ENCODE measurements at regions not wholly inside any gene's neighbourhood (a gene's known extent, or its start where the extent isn't known, plus 50 kb on each side); places are given as distances from the start of the nearest gene placed in this dataset.

DNA sequence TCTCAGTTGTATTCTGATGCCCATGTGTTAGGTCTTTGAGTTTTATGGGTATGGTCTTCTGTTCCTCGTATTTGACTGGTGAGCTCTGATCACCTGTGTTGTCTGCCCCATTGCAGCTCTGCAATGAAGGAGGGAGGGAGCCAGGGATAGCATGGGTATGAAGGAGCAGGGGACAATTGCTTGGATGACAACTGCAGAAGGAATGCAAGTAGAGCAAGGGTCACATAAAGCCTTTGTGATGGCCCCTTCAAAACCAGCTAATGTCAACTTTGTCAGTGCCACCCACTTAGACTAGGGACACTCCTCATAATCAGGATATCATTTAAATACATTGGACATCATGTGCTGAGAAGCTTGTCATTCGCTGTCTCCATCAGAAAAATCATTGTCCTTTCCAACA lies 152.7 kb upstream of the MAF start:
- TF ChIP-seq TAF1 (IDR thresholded peaks at IDR 0.05; ENCODE audit: low read depth, low read length) (no peak), POLR2A (IDR thresholded peaks at IDR 0.05; ENCODE audit: low read depth, low read length) (no peak), PAX5 (IDR thresholded peaks at IDR 0.05; ENCODE audit: insufficient read depth, low read length, severe bottlenecking) (no peak), POU2F2 (IDR thresholded peaks at IDR 0.05; ENCODE audit: low read depth, low read length) (no peak), POLR2AphosphoS5 (IDR thresholded peaks at IDR 0.05; ENCODE audit: low read depth, low read length) (no peak)
- FAIRE-seq (no peak), DNase-seq (ENCODE audit: insufficient read length, low spot score) (no peak)

DNA sequence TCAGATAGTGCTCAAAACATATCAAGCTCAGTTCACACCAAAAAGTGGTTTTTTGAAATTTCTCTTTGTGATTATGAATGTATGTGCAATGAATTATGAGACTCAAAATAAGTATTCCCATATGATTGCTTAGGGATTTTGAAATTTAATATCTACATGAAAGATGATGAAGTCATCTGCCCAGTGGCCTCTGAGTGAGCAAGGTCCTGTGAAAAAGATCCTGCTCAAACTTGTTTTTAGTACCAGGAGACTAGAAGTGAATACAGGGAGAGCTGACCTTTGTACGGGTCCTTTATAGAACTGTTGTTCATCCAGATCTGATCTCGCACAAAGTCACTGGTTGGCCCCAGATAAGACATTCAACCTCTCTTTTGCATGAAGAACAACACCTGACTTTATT lies 151.9 kb upstream of the MAF start:
- DNase-seq (ENCODE audit: insufficient read length, low spot score): no peak
- TF ChIP-seq POU2F2 (IDR thresholded peaks at IDR 0.05; ENCODE audit: low read depth, low read length) (no peak), SPI1 (IDR thresholded peaks at IDR 0.05; ENCODE audit: low read depth, low read length) (no peak), POLR2AphosphoS5 (IDR thresholded peaks at IDR 0.05; ENCODE audit: low read depth, low read length) (no peak), PAX5 (IDR thresholded peaks at IDR 0.05; ENCODE audit: insufficient read depth, low read length, severe bottlenecking) (no peak), TAF1 (IDR thresholded peaks at IDR 0.05; ENCODE audit: low read depth, low read length) (no peak), POLR2A (IDR thresholded peaks at IDR 0.05; ENCODE audit: low read depth, low read length) (no peak)
- FAIRE-seq: no peak

DNA sequence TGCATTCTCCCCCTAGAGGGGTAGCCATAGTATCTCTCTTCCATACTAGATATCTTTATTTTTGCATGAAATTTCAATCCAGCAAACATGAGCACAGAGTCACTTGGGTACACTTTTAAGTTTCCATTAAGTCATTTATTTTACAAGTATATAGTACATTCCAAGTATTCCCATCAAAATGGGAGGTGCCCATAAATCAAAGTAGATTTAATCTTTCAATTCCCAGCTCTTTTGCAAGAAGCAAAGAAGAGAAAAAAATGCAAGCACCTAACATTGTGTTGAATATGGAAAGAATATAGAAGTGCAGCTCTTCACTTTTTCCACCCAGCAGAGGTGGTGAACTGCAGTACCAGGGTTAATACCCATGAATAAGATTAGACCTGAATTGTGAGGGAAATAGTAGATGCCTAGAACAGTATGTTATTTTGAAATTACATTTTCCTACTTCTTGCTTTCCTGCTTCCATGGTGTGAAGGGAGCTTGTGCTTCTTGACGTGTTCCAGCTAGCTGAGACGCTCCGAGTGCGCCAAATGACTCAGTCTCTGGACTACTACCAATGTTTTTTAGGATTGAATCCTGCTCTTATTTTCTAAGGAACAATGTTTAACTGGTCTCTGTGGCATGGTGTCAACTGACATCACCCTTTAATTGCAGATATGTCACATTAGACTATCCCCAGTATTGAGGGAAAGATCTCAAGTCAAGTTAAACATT lies 151.1 kb upstream of the MAF start:
- DNase-seq (ENCODE audit: insufficient read length, low spot score) (no peak), FAIRE-seq (no peak)
- TF ChIP-seq POLR2A (IDR thresholded peaks at IDR 0.05; ENCODE audit: low read depth, low read length): no peak
- TF ChIP-seq POLR2AphosphoS5 (IDR thresholded peaks at IDR 0.05; ENCODE audit: low read depth, low read length): no peak
- no peak for TF ChIP-seq SPI1 (IDR thresholded peaks at IDR 0.05; ENCODE audit: low read depth, low read length)
- TF ChIP-seq POU2F2 (IDR thresholded peaks at IDR 0.05; ENCODE audit: low read depth, low read length): no peak

DNA sequence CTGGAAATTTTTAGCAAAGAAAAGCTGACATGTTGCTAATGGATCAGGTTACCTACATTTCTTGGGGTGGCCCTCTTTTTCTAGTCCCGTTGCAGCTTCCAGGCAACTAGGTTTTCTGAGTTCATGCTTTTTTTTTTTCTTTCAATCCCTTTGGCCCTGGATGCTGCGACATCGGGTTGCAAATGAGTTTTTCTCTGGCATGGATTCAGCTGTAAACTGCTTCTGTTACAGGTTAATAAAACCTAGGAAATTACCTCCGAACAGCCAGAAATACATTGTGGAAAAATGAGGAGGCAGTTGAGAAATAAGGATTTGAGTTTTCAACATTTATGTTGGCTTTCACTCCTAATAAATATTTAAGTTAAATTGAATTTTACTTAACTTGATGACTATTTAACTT lies 149.8 kb upstream of the MAF start:
- no peak for FAIRE-seq

DNA sequence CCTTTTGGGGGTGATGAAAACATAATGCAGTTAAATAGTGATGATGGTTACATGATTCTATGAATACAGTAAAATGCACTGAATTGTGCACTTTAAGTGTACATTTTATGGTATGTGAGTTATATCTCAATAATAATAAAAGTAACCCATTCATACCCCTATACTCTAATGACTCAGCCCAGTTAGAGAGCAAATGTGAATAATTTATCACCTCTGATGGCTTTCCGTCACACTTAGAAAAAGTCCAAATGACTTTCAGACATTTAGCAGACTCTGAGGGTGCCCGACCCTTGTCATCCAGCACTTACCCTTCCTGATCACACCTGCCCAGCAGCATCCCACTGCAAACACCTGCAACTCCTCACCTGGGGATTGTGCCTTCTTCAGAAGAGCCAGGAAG lies 148.1 kb upstream of the MAF start:
- DNase-seq (ENCODE audit: insufficient read length, low spot score) (no peak), FAIRE-seq (no peak)
- TF ChIP-seq POLR2A (IDR thresholded peaks at IDR 0.05; ENCODE audit: low read depth, low read length) (no peak), POU2F2 (IDR thresholded peaks at IDR 0.05; ENCODE audit: low read depth, low read length) (no peak), POLR2AphosphoS5 (IDR thresholded peaks at IDR 0.05; ENCODE audit: low read depth, low read length) (no peak), SPI1 (IDR thresholded peaks at IDR 0.05; ENCODE audit: low read depth, low read length) (no peak), TAF1 (IDR thresholded peaks at IDR 0.05; ENCODE audit: low read depth, low read length) (no peak), PAX5 (IDR thresholded peaks at IDR 0.05; ENCODE audit: insufficient read depth, low read length, severe bottlenecking) (no peak)

More for the DNA sequence above, 149.8 kb upstream of the MAF start:
- no peak for TF ChIP-seq SPI1 (IDR thresholded peaks at IDR 0.05; ENCODE audit: low read depth, low read length)
- no peak for TF ChIP-seq POU2F2 (IDR thresholded peaks at IDR 0.05; ENCODE audit: low read depth, low read length)
- TF ChIP-seq PAX5 (IDR thresholded peaks at IDR 0.05; ENCODE audit: insufficient read depth, low read length, severe bottlenecking): no peak
- TF ChIP-seq POLR2AphosphoS5 (IDR thresholded peaks at IDR 0.05; ENCODE audit: low read depth, low read length): no peak
- TF ChIP-seq POLR2A (IDR thresholded peaks at IDR 0.05; ENCODE audit: low read depth, low read length): no peak
- TF ChIP-seq TAF1 (IDR thresholded peaks at IDR 0.05; ENCODE audit: low read depth, low read length): no peak
- no peak for DNase-seq (ENCODE audit: insufficient read length, low spot score)

DNA sequence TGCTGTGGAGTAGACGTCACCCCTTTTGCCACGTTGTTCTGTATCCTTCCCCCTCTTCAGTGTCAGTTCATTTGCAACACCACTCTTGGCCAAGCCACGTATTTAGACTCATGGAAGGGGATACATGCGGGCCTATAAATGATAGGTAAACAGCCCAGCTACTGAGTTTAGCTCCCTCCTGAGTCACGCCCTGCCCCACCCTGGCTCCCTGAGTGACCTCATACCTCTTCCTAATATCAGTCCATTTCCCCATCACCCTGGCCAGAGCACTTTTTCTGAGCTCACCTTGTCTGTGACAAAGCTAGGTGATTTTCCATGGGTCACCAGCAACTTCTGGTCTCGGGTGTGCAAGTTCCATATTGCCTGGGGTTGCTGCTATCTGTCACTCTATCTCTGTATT lies 147.2 kb upstream of the MAF start:
- FAIRE-seq: no peak
- no peak for DNase-seq (ENCODE audit: insufficient read length, low spot score)
- TF ChIP-seq POU2F2 (IDR thresholded peaks at IDR 0.05; ENCODE audit: low read depth, low read length) (no peak), TAF1 (IDR thresholded peaks at IDR 0.05; ENCODE audit: low read depth, low read length) (no peak), SPI1 (IDR thresholded peaks at IDR 0.05; ENCODE audit: low read depth, low read length) (no peak), POLR2A (IDR thresholded peaks at IDR 0.05; ENCODE audit: low read depth, low read length) (no peak), POLR2AphosphoS5 (IDR thresholded peaks at IDR 0.05; ENCODE audit: low read depth, low read length) (no peak), PAX5 (IDR thresholded peaks at IDR 0.05; ENCODE audit: insufficient read depth, low read length, severe bottlenecking) (no peak)

DNA sequence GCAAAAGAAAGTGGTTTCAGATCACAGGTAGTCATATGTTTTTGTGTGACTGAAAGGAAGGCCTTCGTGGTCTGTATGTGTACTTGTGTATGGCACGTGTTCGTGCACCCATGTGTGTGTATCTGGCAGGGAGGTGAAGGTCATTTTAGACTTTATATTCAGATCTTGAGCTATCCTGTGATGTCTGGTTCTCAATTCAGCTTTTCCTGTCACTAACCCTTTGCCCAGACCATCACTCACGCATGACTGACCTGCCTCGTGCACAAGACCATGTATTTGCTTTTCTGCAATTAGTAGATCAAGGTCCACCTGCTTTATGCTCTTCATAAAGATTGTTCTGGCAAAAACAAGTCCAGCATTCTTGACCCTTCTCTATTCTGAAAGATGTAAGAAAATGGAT lies 139.7 kb upstream of the MAF start:
- no peak for FAIRE-seq
- TF ChIP-seq POLR2A (IDR thresholded peaks at IDR 0.05; ENCODE audit: low read depth, low read length): no peak
- TF ChIP-seq POLR2AphosphoS5 (IDR thresholded peaks at IDR 0.05; ENCODE audit: low read depth, low read length): no peak
- no peak for TF ChIP-seq SPI1 (IDR thresholded peaks at IDR 0.05; ENCODE audit: low read depth, low read length)
- TF ChIP-seq PAX5 (IDR thresholded peaks at IDR 0.05; ENCODE audit: insufficient read depth, low read length, severe bottlenecking): no peak
- TF ChIP-seq POU2F2 (IDR thresholded peaks at IDR 0.05; ENCODE audit: low read depth, low read length): no peak
- TF ChIP-seq TAF1 (IDR thresholded peaks at IDR 0.05; ENCODE audit: low read depth, low read length): no peak
- DNase-seq (ENCODE audit: insufficient read length, low spot score): no peak

DNA sequence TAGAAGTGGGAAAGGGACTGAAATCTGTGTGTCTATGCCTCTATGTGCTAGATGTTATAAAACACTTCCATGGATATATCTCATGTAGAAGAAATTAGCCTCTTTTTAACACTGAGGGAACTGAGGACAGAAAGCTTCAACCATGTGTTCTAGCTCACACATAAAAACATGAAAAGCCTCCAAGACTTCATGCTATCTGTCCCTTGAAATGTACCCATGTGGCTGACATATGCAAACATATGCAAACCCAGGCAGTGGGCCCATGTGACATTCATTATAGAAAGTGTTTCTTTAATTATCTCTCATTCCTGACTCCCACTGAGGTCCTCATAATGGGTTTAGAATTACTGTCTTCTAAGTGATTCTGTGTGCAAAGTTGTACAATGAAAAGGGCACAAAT lies 134.7 kb upstream of the MAF start:
- no peak for FAIRE-seq

DNA sequence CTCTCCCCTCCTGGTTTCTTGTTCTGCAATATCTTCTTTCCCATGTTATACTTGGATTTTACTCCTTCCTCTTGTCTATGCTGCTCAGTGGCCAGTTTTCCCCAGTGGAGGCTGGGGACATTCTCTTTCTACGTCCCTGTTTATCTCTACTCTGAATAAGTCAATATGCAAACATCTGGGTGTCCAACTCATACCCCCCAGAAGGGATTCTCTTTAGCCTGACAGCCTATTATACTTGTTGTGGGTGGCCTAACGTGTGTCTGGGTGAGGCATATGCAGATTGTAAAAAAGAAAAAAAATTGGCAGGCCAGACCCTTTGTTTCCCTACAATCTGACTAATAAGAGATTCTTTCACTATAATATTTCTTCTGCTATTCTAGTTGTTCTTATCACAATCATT lies 134.2 kb upstream of the MAF start:
- DNase-seq (ENCODE audit: insufficient read length, low spot score) (no peak), FAIRE-seq (no peak)
- TF ChIP-seq POLR2A (IDR thresholded peaks at IDR 0.05; ENCODE audit: low read depth, low read length) (no peak), POU2F2 (IDR thresholded peaks at IDR 0.05; ENCODE audit: low read depth, low read length) (no peak), TAF1 (IDR thresholded peaks at IDR 0.05; ENCODE audit: low read depth, low read length) (no peak), SPI1 (IDR thresholded peaks at IDR 0.05; ENCODE audit: low read depth, low read length) (no peak), POLR2AphosphoS5 (IDR thresholded peaks at IDR 0.05; ENCODE audit: low read depth, low read length) (no peak), PAX5 (IDR thresholded peaks at IDR 0.05; ENCODE audit: insufficient read depth, low read length, severe bottlenecking) (no peak)

More for the DNA sequence above, 134.7 kb upstream of the MAF start:
- TF ChIP-seq POLR2A (IDR thresholded peaks at IDR 0.05; ENCODE audit: low read depth, low read length) (no peak), TAF1 (IDR thresholded peaks at IDR 0.05; ENCODE audit: low read depth, low read length) (no peak), POU2F2 (IDR thresholded peaks at IDR 0.05; ENCODE audit: low read depth, low read length) (no peak), PAX5 (IDR thresholded peaks at IDR 0.05; ENCODE audit: insufficient read depth, low read length, severe bottlenecking) (no peak), POLR2AphosphoS5 (IDR thresholded peaks at IDR 0.05; ENCODE audit: low read depth, low read length) (no peak), SPI1 (IDR thresholded peaks at IDR 0.05; ENCODE audit: low read depth, low read length) (no peak)
- DNase-seq (ENCODE audit: insufficient read length, low spot score): no peak

DNA sequence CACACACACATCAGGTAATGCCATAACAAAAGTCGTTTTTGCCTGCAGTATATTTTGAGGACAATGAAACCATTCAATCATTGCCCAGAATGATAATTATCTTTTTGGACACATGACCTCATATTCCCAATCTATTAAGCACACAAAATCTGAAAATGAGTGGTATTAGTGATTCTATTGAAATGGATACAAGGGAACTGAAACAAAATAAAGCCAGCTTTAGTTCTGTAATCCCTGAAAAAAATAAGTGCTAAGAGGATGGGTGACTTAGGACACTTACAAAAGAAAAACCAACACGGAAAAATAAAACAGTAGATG lies 128.3 kb upstream of the MAF start:
- FAIRE-seq (no peak), DNase-seq (ENCODE audit: insufficient read length, low spot score) (no peak)
- TF ChIP-seq PAX5 (IDR thresholded peaks at IDR 0.05; ENCODE audit: insufficient read depth, low read length, severe bottlenecking): no peak
- no peak for TF ChIP-seq SPI1 (IDR thresholded peaks at IDR 0.05; ENCODE audit: low read depth, low read length)
- TF ChIP-seq POU2F2 (IDR thresholded peaks at IDR 0.05; ENCODE audit: low read depth, low read length): no peak
- no peak for TF ChIP-seq POLR2A (IDR thresholded peaks at IDR 0.05; ENCODE audit: low read depth, low read length)
- no peak for TF ChIP-seq POLR2AphosphoS5 (IDR thresholded peaks at IDR 0.05; ENCODE audit: low read depth, low read length)
- TF ChIP-seq TAF1 (IDR thresholded peaks at IDR 0.05; ENCODE audit: low read depth, low read length): no peak
